GM18507 (cell line): ENCODE measurements at regions not wholly inside any gene's neighbourhood (a gene's known extent, or its start where the extent isn't known, plus 50 kb on each side); places are given as distances from the start of the nearest gene placed in this dataset.

ENCODE experiments used
- DNase-seq: peaks from one replicate; pipeline ENCODE4 v3.0.0; 2011; ENCODE audit warnings: low read depth; ENCODE audit not compliant: insufficient read length; ENCODE audit errors: extremely low spot score
- FAIRE-seq: peaks from 2 replicates; lab custom pipeline; 2011; peaks lifted over from hg19 to GRCh38; lab: Jason Lieb, UNC

DNA sequence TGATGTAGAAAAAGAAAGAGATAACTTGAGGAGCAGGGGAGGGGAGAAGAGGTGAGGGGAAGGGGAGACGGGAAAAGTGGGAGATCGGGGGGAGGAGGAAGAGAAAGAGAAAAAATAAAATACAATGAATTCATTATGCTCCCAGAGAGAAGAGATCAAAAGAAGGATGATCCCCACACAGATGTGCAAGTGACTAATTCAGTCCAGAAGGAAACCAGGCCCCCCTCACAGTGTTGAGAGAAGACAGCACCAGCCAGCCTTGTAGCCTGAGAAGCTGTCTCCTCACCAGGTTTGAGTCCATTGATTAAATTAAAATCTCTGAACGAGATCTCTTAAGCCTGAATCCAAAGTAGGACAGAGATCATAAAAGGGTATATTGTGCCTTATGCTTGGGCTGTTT, 333.7 kb upstream of the NBEA start:
- DNase-seq: no peak
- FAIRE-seq: no peak

GRCh38 chr13:34611671-34612070, 330.4 kb upstream of the NBEA start:
- no peak for FAIRE-seq
- no peak for DNase-seq

- DNase-seq: no peak
- FAIRE-seq: no peak
Observed at GRCh38 chr13:34617473-34618083, 324.5 kb upstream of the NBEA start.

DNA sequence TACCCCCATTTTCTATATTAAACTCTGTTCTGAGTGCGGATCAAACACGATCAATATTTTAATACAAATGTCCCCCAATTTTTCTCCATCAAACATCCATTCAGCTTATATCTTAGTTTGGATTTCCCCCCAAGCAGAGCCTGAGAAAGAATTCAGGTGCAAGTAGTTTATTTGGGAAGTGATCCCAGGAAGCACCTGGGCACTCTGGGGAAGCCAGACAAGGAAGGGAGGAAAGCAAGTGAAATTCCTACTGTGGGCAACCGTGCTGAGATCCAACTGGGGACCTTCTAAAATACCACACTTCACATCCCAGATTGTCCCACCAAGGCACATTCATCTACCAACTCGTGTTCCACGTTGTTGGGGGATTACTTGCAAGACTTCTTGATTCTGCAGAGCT, 323.4 kb upstream of the NBEA start:
- FAIRE-seq (no peak), DNase-seq (no peak)

GRCh38 chr13:34619326-34619725, 322.7 kb upstream of the NBEA start:
- no peak for DNase-seq
- FAIRE-seq: no peak

DNA sequence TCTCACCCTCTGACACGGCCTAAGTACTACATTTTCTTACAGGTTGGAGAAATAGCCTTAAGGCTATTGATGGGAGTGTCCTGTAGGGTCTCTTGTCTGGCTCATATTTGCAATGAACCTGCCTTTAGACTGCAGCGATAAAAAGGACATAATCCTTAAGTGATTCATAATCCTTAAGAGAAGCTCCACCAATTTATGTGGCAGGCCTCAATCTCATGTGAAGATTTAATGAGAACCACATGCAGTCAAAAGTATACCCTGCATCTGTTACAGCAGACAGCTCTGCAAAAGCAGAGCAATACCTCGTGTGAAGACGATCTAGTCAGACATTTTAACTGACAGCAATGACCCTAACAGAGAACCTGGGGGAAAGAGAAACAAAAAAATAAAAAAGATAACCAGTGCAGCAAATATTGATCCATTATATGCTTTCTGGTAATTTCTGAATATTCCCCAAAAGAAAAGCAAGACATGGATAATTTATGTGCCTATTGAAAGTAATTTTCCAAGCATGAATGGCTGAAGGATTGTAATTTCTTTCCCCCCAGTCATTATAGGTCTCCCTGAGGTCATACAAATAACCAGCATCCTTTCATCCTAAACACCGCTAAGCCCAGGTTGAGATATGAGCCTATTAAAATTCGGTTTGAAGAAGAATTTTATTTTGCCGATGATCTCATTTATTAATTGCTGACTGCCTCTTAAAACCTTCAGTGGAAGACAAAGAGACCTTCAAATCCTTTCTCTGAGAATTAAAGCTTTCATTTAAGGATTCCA, 321.8 kb upstream of the NBEA start:
- DNase-seq: no peak
- no peak for FAIRE-seq

DNA sequence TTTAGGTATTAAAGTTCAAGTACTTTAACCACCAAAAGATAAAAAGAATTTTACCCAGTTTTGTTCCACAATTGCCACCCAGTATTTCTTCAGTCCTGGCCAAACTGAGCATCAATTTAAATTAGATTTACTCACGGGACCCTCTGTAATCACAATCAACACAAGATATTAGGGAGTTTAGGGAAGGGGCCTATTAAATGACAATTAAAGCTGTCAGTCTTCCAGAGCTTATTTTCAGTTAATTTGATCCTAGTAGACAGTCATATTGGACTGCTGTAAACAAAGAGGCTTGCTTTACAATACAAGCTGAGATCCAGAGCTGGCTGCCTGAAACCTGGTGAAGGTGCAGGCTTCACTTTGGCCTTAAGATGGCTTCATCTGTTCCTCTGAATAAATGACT, 321.2 kb upstream of the NBEA start:
- no peak for FAIRE-seq
- DNase-seq: no peak

GRCh38 chr13:34623331-34623730, 318.7 kb upstream of the NBEA start:
- DNase-seq: no peak
- no peak for FAIRE-seq

- FAIRE-seq (no peak), DNase-seq (no peak)
Observed at GRCh38 chr13:34627509-34628208, 314.4 kb upstream of the NBEA start.

- DNase-seq (no peak), FAIRE-seq (no peak)
Observed at GRCh38 chr13:34628209-34628682, 313.8 kb upstream of the NBEA start.

GRCh38 chr13:34634448-34634847, 307.6 kb upstream of the NBEA start:
- no peak for FAIRE-seq
- DNase-seq: no peak

- FAIRE-seq (no peak), DNase-seq (no peak)
Observed at GRCh38 chr13:34637138-34637537, 304.9 kb upstream of the NBEA start.

- FAIRE-seq (no peak), DNase-seq (no peak)
Observed at GRCh38 chr13:34637636-34638035, 304.4 kb upstream of the NBEA start.

DNA sequence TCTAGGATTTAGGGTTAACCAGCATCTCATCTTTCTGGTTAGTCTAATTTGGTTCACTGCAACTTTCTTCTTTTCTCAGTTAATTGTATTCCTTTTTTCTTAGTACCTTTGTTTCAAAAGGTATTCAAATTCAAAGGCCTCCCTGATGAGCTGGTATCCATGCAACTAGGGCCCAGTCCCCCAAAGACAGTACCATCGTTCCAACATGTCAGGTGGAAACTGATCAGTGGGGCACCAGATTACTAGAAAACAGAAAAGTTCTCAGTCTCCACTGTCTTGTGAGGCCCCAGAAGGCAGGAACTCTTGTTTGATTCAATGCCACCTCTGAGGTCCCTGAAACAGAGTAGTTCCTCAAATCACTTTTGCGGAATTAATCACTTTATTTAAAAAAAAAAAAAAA, 303.2 kb upstream of the NBEA start:
- no peak for FAIRE-seq

GRCh38 chr13:34640179-34640992, 301.7 kb upstream of the NBEA start:
- DNase-seq (no peak), FAIRE-seq (no peak)

More for the DNA sequence above, 303.2 kb upstream of the NBEA start:
- no peak for DNase-seq

DNA sequence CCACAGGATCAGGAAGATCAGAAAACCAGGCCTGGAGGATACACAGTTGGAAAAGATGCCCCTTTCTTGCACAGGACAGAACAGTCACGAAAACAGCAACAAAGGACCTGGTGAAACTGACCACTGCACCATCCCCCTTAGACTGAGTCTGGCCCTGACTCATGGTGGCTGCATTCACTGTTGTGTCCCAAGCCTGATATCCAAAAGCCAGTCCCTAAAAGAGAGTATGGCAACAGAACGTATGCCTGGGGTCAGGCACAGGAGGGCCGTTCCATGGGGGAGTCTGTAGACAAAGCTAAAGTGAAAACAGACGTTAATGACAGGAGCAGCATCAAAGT, 301.1 kb upstream of the NBEA start:
- DNase-seq (no peak), FAIRE-seq (no peak)

DNA sequence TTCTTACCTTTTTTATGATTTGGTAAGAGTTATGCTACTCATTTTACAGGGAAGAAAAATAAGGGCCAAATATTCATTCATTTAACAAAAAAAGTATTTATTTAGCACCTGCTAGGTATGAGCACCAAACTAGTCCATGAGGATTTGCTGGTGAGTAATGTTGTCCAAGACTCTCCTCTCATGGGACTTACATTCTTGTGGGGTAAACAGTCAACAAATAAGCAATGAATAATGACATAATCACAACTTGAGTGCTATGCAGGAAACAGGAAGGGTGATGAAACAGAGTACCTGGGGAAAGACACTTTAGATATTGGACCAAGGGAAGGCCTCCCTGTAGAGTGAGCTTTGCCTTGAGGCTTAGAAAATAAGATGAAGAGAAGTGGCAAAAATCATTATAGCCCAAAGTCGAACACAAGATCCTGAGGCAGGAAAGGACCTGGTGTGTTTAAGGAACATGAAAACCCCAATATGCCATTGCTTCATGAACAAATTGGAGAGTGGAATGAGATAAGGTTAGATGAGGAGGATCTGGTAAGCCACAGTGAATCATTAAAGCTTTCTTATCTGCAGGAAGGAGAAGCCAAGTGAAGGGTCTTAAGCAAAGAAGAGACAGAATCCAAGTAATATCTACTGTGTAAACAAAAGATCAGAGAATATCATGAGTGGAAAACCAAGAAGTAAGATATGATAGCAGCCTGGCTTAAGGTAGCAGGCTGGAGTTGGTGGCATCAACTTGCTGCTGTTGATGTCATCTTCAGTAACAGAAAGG, 294.5 kb upstream of the NBEA start:
- no peak for DNase-seq
- no peak for FAIRE-seq

DNA sequence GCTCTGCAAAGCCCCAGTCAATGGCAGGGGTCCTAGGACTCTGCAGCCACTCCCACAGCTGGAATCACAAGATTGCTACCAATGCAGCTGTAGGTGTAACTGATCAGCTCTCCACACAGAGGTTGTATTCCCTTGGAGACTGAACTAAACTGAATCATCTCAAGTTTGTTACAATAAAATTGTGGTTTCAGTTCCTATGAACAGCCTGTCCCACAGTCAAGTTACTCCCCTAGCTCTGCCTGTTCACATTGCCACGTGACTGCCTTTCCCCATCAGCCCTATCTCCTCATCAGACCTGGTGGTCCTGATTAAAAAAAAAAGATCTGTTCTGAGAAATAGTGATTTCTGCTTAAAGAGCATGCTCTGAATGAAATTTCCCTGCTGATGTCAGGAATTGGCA, 287.9 kb upstream of the NBEA start:
- DNase-seq (no peak), FAIRE-seq (no peak)

DNA sequence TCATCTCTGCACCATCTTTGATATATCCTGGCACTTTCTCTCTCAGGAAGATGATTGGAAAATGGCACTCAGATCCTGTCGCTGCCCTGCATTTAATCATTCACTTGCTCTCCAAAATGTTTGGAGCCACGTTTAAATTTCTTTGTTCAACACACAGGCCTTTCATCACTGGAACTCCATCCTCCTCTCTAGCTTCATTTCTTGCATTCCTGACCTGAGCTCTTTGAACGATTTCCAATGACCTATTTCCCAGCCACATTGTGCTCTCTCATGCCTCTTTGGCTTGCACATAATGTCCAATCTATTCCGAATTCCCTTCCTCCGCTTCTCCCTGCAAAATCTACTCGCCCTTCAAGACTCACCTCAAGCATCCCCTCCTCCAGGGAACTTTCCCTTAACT, 287.4 kb upstream of the NBEA start:
- DNase-seq: no peak

More for the DNA sequence above, 287.4 kb upstream of the NBEA start:
- no peak for FAIRE-seq
